ENCODE measurements at regions not wholly inside any gene's neighbourhood (a gene's known extent, or its start where the extent isn't known, plus 50 kb on each side); places are given as distances from the start of the nearest gene placed in this dataset.
A peak's percentile ranks its signal among the peaks of the same experiment; 100 is the strongest.

- no peak for DNase-seq (ENCODE audit: low read depth in 3 of 3, low spot score in 2 of 3)
These were observed 670.5 kb upstream of the ARGLU1 start for GRCh38 chr13:107238262-107238981.

- no peak for DNase-seq (ENCODE audit: low read depth in 3 of 3, low spot score in 2 of 3)
These were observed 666.6 kb upstream of the ARGLU1 start for GRCh38 chr13:107234319-107235073.

GRCh38 chr13:107233541-107233940 is 665.6 kb upstream of the ARGLU1 start:
- no peak for DNase-seq (ENCODE audit: low read depth in 3 of 3, low spot score in 2 of 3)

- DNase-seq (ENCODE audit: low read depth in 3 of 3, low spot score in 2 of 3): no peak
These were observed 664.0 kb upstream of the ARGLU1 start for GRCh38 chr13:107231944-107232343.

- DNase-seq (ENCODE audit: low read depth in 3 of 3, low spot score in 2 of 3): no peak
These were observed 655.9 kb upstream of the ARGLU1 start for GRCh38 chr13:107223867-107224266.

GRCh38 chr13:107222597-107222996 is 654.7 kb upstream of the ARGLU1 start:
- no peak for DNase-seq (ENCODE audit: low read depth in 3 of 3, low spot score in 2 of 3)

- DNase-seq (ENCODE audit: low read depth in 3 of 3, low spot score in 2 of 3): no peak
These were observed 652.3 kb upstream of the ARGLU1 start for GRCh38 chr13:107220245-107220644.

GRCh38 chr13:107217251-107217650 is 649.3 kb upstream of the ARGLU1 start:
- DNase-seq (ENCODE audit: low read depth in 3 of 3, low spot score in 2 of 3): no peak

GRCh38 chr13:107216046-107216755 is 648.3 kb upstream of the ARGLU1 start:
- DNase-seq (ENCODE audit: low read depth in 3 of 3, low spot score in 2 of 3): no peak

GRCh38 chr13:107211073-107211472 is 643.1 kb upstream of the ARGLU1 start:
- DNase-seq (ENCODE audit: low read depth in 3 of 3, low spot score in 2 of 3): peak; percentile 70 to 77 (median 72)

- DNase-seq (ENCODE audit: low read depth in 3 of 3, low spot score in 2 of 3): peak in 1 of 3 donors; percentile 20
These were observed 642.7 kb upstream of the ARGLU1 start for GRCh38 chr13:107210723-107211030.

- peak in 1 of 3 donors; percentile 13 for DNase-seq (ENCODE audit: low read depth in 3 of 3, low spot score in 2 of 3)
These were observed 642.1 kb upstream of the ARGLU1 start for GRCh38 chr13:107209824-107210722.

GRCh38 chr13:107208889-107209288 is 641.0 kb upstream of the ARGLU1 start:
- DNase-seq (ENCODE audit: low read depth in 3 of 3, low spot score in 2 of 3): no peak

GRCh38 chr13:107205318-107206104 is 637.6 kb upstream of the ARGLU1 start:
- DNase-seq (ENCODE audit: low read depth in 3 of 3, low spot score in 2 of 3): peak in 1 of 3 donors; percentile 19

GRCh38 chr13:107203146-107203847 is 635.4 kb upstream of the ARGLU1 start:
- no peak for DNase-seq (ENCODE audit: low read depth in 3 of 3, low spot score in 2 of 3)

GRCh38 chr13:107202371-107203023 is 634.6 kb upstream of the ARGLU1 start:
- peak in 1 of 3 donors; percentile 13 for DNase-seq (ENCODE audit: low read depth in 3 of 3, low spot score in 2 of 3)

- no peak for DNase-seq (ENCODE audit: low read depth in 3 of 3, low spot score in 2 of 3)
These were observed 632.6 kb upstream of the ARGLU1 start for GRCh38 chr13:107200491-107200890.

- DNase-seq (ENCODE audit: low read depth in 3 of 3, low spot score in 2 of 3): no peak
These were observed 624.4 kb upstream of the ARGLU1 start for GRCh38 chr13:107192289-107192688.

- no peak for DNase-seq (ENCODE audit: low read depth in 3 of 3, low spot score in 2 of 3)
These were observed 622.1 kb upstream of the ARGLU1 start for GRCh38 chr13:107190065-107190464.
